GM18511 (cell line): ENCODE measurements at regions not wholly inside any gene's neighbourhood (a gene's known extent, or its start where the extent isn't known, plus 50 kb on each side); places are given as distances from the start of the nearest gene placed in this dataset.

Source experiments
- ATAC-seq: cut with Tn5 transposase; IDR thresholded peaks from one replicate; pipeline ENCODE4 v1.9.1; 2021; ENCODE audit warnings: mild to moderate bottlenecking, moderate library complexity; ENCODE audit not compliant: unreplicated experiment

DNA sequence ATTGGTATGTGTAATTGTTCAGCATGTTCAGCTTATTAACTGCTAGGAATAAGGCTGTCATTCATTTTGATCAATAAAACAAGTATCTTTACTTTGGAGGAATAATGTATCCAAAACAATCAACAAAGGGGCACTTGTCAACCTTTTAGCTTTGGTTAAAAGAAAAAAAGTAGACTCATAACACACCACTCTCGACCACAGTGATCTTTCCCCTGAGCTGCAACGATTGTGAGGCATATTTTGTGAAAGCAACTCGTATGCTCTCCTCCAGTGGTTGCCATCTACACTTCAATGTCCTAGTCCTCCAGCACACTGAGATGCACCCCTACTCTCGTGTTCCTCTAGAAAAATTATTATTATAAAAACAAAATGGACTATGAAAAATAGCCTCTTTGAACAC is 60.1 kb upstream of the PDE7B start:
- no peak for ATAC-seq

DNA sequence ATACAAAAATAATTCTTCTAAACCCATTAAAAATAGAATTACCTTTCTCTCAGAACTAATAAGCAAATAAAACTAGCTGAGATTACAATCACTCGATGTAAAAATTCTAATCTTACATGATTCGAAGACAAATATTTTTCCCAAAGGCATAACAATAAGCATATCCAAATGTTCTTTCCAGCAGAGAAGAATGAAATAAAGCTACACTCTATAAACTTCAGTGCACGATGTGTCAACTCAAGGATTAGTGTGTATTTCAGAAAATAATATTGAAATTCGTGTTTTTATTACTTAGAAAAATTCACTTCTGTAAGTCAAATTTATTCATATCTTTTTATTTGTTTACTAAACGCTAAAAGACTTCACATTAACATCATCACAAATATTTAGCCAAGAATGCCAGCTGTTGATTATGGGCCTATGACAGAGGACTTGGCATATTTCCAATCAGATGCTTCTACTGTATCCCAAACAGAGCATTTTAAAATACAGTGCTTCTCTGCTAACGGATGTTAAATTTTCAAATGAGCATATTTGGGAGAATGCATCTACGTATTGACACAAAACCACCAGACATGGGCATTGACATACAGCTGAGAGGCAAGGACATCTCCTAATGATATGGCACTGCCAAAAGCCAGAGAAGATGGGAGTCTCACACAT is 54.7 kb upstream of the PDE7B start:
- no peak for ATAC-seq

DNA sequence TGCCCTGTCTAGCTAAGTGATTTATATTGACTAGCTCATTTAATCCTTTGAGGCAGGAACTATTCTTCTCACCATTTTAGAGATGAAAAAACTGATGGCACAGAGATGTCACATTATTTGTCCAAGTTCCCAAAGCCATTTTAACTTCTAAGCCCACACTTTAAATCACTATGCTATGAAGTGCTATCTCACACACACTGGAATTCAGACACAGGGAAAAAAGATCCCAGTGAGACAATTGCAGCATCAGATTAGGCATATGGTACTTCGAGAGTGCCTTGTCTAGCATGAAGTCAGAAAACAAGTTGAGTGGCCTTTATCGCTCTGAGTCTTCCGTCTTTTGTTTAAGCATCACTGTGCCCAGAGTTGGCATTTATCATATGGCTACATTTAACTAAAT is 54.1 kb upstream of the PDE7B start:
- ATAC-seq, result no peak

DNA sequence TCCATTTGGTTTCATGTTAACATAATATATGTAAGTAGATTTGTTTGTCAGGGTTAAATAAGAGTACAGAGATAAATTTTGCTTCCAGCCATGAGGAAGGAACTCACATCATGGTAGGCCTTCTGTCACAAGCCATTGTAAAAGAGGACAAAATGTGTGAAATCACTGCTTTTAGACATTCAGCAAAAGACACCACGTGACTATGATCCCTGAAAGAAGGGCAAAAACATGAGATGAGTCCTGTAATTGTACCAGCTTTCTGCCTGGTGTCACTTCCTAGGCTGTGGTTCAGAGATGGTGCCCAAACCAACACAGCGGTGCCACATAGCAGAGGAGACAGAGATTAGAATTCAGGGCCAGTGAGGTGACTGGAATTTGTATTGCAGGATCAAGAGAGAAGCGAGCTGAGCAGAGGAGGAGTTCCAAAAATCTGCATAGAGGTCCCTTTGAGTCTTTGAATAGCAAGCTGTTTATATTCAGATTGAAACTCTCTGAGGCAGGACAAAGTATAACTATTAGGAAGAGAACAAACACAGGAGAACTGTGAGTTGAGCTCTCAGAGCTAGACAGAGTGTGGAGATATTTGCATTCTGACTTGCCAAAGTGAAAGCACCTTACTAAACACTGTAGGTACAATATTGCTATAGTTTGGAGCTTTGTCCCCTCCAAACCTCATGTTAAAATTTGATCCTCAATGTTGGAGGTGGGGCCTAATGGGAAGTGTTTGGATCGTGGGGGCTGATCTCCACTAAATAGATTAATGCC is 52.6 kb upstream of the PDE7B start:
- ATAC-seq, result no peak
